Endothelial cell of umbilical vein (primary cell): ENCODE measurements at regions not wholly inside any gene's neighbourhood (a gene's known extent, or its start where the extent isn't known, plus 50 kb on each side); places are given as distances from the start of the nearest gene placed in this dataset.

ENCODE experiments used
- BruUV-seq: library from RNA; stranded (reverse); fragments of 400-500 nt; replicated peaks from 2 replicates; lab custom pipeline; 2021; lab: Mats Ljungman, UMichigan
- CTCF ChIA-PET: fragments of 300-600, 350-600 bp; sonication (Branson Sonifier 250); formaldehyde crosslinking; loops from one replicate; lab custom pipeline; 2021; ENCODE audit warnings: antibody characterized with exemption, inconsistent platforms; lab: Charles Lee
- POLR2A ChIA-PET: fragments of 300-600, 350-600 bp; sonication (Branson Sonifier 250); formaldehyde crosslinking; loops from one replicate; lab custom pipeline; 2021; ENCODE audit warnings: antibody characterized with exemption, inconsistent platforms; lab: Charles Lee
- DNase-seq: peaks from one replicate; pipeline ENCODE4 v3.0.0-alpha.2; 2011; ENCODE audit warnings: low read depth, low spot score
- FAIRE-seq: peaks from 2 replicates; lab custom pipeline; 2011; peaks lifted over from hg19 to GRCh38; lab: Jason Lieb, UNC
- H2AFZ ChIP-seq: 2 replicates; pipeline ENCODE4 v1.6.0; 2012; ENCODE audit warnings: low read depth, low read length, control low read depth, inconsistent platforms
- H3K27ac ChIP-seq: 2 replicates; pipeline ENCODE4 v1.5.1; 2011; ENCODE audit warnings: low read depth, mild to moderate bottlenecking, control low read depth, low read length, moderate library complexity; ENCODE audit not compliant: insufficient read depth
- H3K27me3 ChIP-seq, 2 experiments: 2 replicates each; pipeline versions ENCODE4 v1.6.0 to v1.6.1; 2011; ENCODE audit warnings: low read length in 2 of 2, mixed read lengths in 1 of 2; ENCODE audit not compliant: control insufficient read depth in 2 of 2, insufficient read depth in 2 of 2
- H3K36me3 ChIP-seq, 2 experiments: 2 replicates in 1 of 2; 3 replicates in 1 of 2; pipeline ENCODE4 v1.5.1; 2011; ENCODE audit warnings: low read length in 2 of 2, mild to moderate bottlenecking in 1 of 2, moderate library complexity in 1 of 2; ENCODE audit not compliant: control insufficient read depth in 2 of 2, insufficient read depth in 2 of 2; ENCODE audit errors: extremely low read depth in 1 of 2
- H3K4me1 ChIP-seq: 3 replicates; pipeline ENCODE4 v1.5.1; 2011; ENCODE audit warnings: mild to moderate bottlenecking, low read length; ENCODE audit not compliant: control insufficient read depth, insufficient read depth; ENCODE audit errors: extremely low read depth
- H3K4me2 ChIP-seq: 2 replicates; pipeline ENCODE4 v1.6.1; 2011; ENCODE audit warnings: low read length, control low read depth, mixed read lengths; ENCODE audit not compliant: insufficient read depth
- H3K4me3 ChIP-seq, 3 experiments: fragments of 200-600 bp in 1 of 3; sonication (generic), shearing (Covaris generic) in 1 of 3; replicated peaks in 1 of 3; 2 replicates each; pipeline ENCODE4 v1.5.1; 2011 to 2016; ENCODE audit warnings: control low read depth in 3 of 3, low read length in 3 of 3, mild to moderate bottlenecking in 2 of 3, inconsistent platforms in 1 of 3, low read depth in 1 of 3, moderate library complexity in 1 of 3; ENCODE audit not compliant: insufficient read depth in 1 of 3
- H3K79me2 ChIP-seq: 2 replicates; pipeline ENCODE4 v1.6.0; 2012; ENCODE audit warnings: low read length, inconsistent platforms; ENCODE audit not compliant: control insufficient read depth, insufficient read depth
- H3K9ac ChIP-seq: replicated peaks from 2 replicates; pipeline ENCODE3; 2011; ENCODE audit warnings: low read length, control low read depth; ENCODE audit not compliant: insufficient read depth; ENCODE audit errors: extremely low read depth
- H3K9me1 ChIP-seq: replicated peaks from 3 replicates; pipeline ENCODE4 v1.6.0; 2011; ENCODE audit warnings: mild to moderate bottlenecking, low read length; ENCODE audit not compliant: control insufficient read depth, insufficient read depth; ENCODE audit errors: extremely low read depth
- H3K9me3 ChIP-seq: replicated peaks from 2 replicates; pipeline ENCODE4 v1.5.1; 2012; ENCODE audit warnings: low read length, inconsistent platforms; ENCODE audit not compliant: control insufficient read depth, insufficient read depth
- H4K20me1 ChIP-seq: replicated peaks from 2 replicates; pipeline ENCODE3; 2011; ENCODE audit warnings: mild to moderate bottlenecking, low read length; ENCODE audit not compliant: control insufficient read depth, insufficient read depth; ENCODE audit errors: extremely low read depth
- EZH2 ChIP-seq: IDR thresholded peaks from 2 replicates; pipeline ENCODE4 v1.6.1; 2012; ENCODE audit warnings: borderline replicate concordance, low read depth, mild to moderate bottlenecking, moderate library complexity, low read length, inconsistent platforms; ENCODE audit not compliant: severe bottlenecking
- FOS ChIP-seq: IDR thresholded peaks from 2 replicates; pipeline ENCODE4 v1.6.1; 2011; ENCODE audit warnings: mild to moderate bottlenecking, low read length, moderate library complexity, borderline replicate concordance; ENCODE audit not compliant: insufficient read depth
- GATA2 ChIP-seq: IDR thresholded peaks from 2 replicates; pipeline ENCODE4 v1.7.0; 2011; ENCODE audit warnings: low read depth, mild to moderate bottlenecking, moderate library complexity, mixed read lengths, low read length; ENCODE audit not compliant: insufficient read length, insufficient read depth
- JUN ChIP-seq: IDR thresholded peaks from 2 replicates; pipeline ENCODE4 v1.6.1; 2011; ENCODE audit warnings: borderline replicate concordance, low read depth; ENCODE audit not compliant: insufficient read length, insufficient read depth
- MYC ChIP-seq: IDR thresholded peaks from one replicate; pipeline ENCODE4 v1.6.1; 2011; ENCODE audit warnings: mild to moderate bottlenecking, low read depth, low read length
- POLR2A ChIP-seq: IDR thresholded peaks from 2 replicates; pipeline ENCODE4 v1.6.1; 2012; ENCODE audit warnings: low read depth, mild to moderate bottlenecking, control low read depth, low read length
- POLR2AphosphoS5 ChIP-seq: IDR thresholded peaks from 2 replicates; pipeline ENCODE4 v1.6.1; 2012; ENCODE audit warnings: low read depth, mild to moderate bottlenecking, control low read depth, low read length, moderate library complexity; ENCODE audit not compliant: insufficient read depth
- dilution Hi-C: fragments of 300-500 bp; cut with MboI; formaldehyde crosslinking; loops from one replicate; pipeline ENCODE4 v1.15.0; 2019; ENCODE audit warnings: low sequenced_read_pairs; ENCODE audit not compliant: extremely low pct_ligation_motif_present
- intact Hi-C: fragments of 100-400 bp; cut with micrococcal nuclease; formaldehyde crosslinking; loops from one replicate; pipeline ENCODE4 v1.10.0; 2022
- TF ChIP-seq, protein P1 (sequence below): IDR thresholded peaks from 2 replicates; pipeline ENCODE4 v1.6.1; 2011; ENCODE audit not compliant: insufficient read depth, insufficient read length
- TF ChIP-seq, protein P2 (sequence below), 2 donors: IDR thresholded peaks; 1 replicate in 1 of 2; 2 replicates in 1 of 2; pipeline ENCODE4 v1.5.1; 2011; ENCODE audit warnings: low read length in 2 of 2, mild to moderate bottlenecking in 2 of 2, moderate library complexity in 2 of 2, control low read depth in 1 of 2, inconsistent platforms in 1 of 2, low read depth in 1 of 2; ENCODE audit not compliant: insufficient read depth in 1 of 2; ENCODE audit errors: extremely low read depth in 1 of 2

DNA sequence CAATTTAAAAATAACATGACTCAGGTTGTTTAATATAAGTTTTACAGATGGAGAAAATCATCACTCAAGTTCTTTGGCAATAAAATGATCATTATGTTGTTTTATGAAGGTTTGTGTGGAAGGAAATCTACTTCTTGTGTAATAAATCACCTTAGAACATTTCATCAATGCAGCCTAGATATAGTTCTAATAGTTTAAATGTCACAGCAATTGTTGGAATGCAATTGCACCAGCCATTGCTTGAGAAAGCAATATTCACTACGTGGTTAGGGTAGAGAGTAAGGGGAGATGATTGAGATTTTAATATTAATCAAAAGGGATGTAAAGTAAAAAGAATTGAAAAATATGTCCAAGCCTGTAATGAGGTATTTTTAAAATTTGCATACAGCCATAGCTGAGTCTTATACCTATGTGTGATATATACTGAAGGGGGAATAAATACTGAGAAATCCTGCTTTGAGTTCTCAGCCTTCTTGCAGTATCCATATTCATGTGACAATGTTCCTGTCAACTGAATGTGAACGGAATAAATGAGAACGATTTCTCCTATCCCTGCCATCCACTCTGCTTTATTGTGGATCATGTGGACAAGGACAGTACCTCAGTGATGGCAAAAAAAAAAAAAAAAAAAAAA, 257.9 kb downstream of the OTOL1 start:
- no TSS peak for BruUV-seq
- FAIRE-seq: no peak
- H4K20me1 ChIP-seq: no peaks in the 10 kb centered on the region

More for the DNA sequence above, 257.9 kb downstream of the OTOL1 start:
- no peaks in the 10 kb centered on the region for H3K27me3 ChIP-seq
- intact Hi-C loops (no loop called here), dilution Hi-C loops (no loop called here)
- POLR2A ChIA-PET: no interaction called here
- no peak overlapping the region for H3K27ac ChIP-seq
- H3K36me3 ChIP-seq: no peaks in the 10 kb centered on the region
- H3K79me2 ChIP-seq: no peaks in the 10 kb centered on the region
- H3K4me3 ChIP-seq: no peak overlapping the region
- DNase-seq: no peak
- no peaks in the 10 kb centered on the region for H3K9me1 ChIP-seq
- CTCF ChIA-PET: no interaction called here
- no peak overlapping the region for H3K4me2 ChIP-seq
- H3K9ac ChIP-seq: no peak overlapping the region
- TF ChIP-seq POLR2A (no peak), POLR2AphosphoS5 (no peak), EZH2 (no peak), JUN (no peak), MYC (no peak), FOS (no peak), GATA2 (no peak)
- TF ChIP-seq, protein P1, sequence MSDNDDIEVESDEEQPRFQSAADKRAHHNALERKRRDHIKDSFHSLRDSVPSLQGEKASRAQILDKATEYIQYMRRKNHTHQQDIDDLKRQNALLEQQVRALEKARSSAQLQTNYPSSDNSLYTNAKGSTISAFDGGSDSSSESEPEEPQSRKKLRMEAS: no peak
- TF ChIP-seq, protein P2, sequence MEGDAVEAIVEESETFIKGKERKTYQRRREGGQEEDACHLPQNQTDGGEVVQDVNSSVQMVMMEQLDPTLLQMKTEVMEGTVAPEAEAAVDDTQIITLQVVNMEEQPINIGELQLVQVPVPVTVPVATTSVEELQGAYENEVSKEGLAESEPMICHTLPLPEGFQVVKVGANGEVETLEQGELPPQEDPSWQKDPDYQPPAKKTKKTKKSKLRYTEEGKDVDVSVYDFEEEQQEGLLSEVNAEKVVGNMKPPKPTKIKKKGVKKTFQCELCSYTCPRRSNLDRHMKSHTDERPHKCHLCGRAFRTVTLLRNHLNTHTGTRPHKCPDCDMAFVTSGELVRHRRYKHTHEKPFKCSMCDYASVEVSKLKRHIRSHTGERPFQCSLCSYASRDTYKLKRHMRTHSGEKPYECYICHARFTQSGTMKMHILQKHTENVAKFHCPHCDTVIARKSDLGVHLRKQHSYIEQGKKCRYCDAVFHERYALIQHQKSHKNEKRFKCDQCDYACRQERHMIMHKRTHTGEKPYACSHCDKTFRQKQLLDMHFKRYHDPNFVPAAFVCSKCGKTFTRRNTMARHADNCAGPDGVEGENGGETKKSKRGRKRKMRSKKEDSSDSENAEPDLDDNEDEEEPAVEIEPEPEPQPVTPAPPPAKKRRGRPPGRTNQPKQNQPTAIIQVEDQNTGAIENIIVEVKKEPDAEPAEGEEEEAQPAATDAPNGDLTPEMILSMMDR (IDR thresholded peaks at IDR 0.05; ENCODE audit: extremely low read depth in 1 of 2, insufficient read depth in 1 of 2, low read depth in 1 of 2, low read length in 2 of 2): no peak
- no peaks in the 10 kb centered on the region for H3K4me1 ChIP-seq
- no peak overlapping the region for H2AFZ ChIP-seq
- H3K9me3 ChIP-seq: no peaks in the 10 kb centered on the region
